ENCODE measurements at regions not wholly inside any gene's neighbourhood (a gene's known extent, or its start where the extent isn't known, plus 50 kb on each side); places are given as distances from the start of the nearest gene placed in this dataset.
A peak's percentile ranks its signal among the peaks of the same experiment; 100 is the strongest.
"Not testable (repeated sequence)": the region's sequence is repeated elsewhere in the genome, so short reads cannot be mapped to it uniquely, and the experiment has no call there.

DNA sequence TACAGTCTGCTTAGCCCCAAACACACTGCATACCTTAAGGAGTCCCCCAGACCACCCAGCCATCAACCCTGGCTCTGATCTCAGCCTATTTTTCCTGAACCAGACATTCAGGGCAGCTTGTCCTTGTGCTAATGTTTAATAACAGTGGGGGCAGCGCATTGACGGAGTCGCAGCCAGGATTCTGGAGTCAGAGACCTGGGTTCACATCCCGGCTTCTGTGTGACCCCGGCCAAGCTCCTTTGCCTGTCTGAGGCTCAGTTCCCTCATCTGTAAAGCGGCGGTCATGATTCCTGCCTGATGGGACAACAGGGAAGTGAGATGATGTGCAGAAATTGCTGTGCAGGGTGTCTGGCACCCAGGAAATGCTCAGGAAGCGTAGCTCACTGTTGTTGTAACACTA lies 63.1 kb downstream of the MATN1 start:
- no peaks in the 10 kb centered on the region for H3K36me3 Mint-ChIP-seq
- H3K9me3 Mint-ChIP-seq = no peaks in the 10 kb centered on the region
- no peak overlapping the region for H3K4me3 Mint-ChIP-seq
- no peaks in the 10 kb centered on the region for H3K4me1 Mint-ChIP-seq
- peaks cover 17 to 24% of the 10 kb centered on the region in 2 donors for H3K27me3 Mint-ChIP-seq
- DNase-seq (no peak), ATAC-seq (replicated peaks) (no peak)
- no peak overlapping the region for H3K27ac Mint-ChIP-seq

- Mint-ChIP-seq H3K9me3 (no peaks in the 10 kb centered on the region), H3K36me3 (no peaks in the 10 kb centered on the region), H3K4me3 (no peak overlapping the region), H3K27ac (no peak overlapping the region), H3K27me3 (peaks cover 17 to 24% of the 10 kb centered on the region in 2 donors), H3K4me1 (no peaks in the 10 kb centered on the region)
- DNase-seq (no peak), ATAC-seq (replicated peaks) (no peak)
Observed at GRCh38 chr1:30659702-30660101, 63.7 kb downstream of the MATN1 start.

GRCh38 chr1:30658375-30658774 lies 65.0 kb downstream of the MATN1 start:
- not testable (repeated sequence) for H3K9me3 Mint-ChIP-seq; H3K4me3 Mint-ChIP-seq; H3K4me1 Mint-ChIP-seq; ATAC-seq (replicated peaks); H3K36me3 Mint-ChIP-seq; H3K27ac Mint-ChIP-seq; DNase-seq
- H3K27me3 Mint-ChIP-seq = peaks cover 17 to 24% of the 10 kb centered on the region in 2 donors

DNA sequence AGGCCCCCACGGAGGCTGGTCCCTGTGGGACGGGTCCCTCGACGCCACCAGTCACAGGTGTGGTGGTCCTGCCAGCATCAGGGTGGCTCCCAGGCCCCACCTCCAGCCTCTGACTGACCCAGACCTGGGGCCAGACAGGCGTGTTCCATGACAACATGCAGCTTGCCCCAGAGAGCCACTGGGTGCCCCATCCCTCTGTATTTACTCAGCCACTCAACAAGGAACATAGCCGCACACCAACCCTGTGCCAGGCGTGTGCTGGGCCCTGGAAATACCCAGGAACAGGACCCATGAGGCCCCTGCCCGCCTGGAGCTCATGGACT lies 65.4 kb downstream of the MATN1 start:
- no peak overlapping the region for H3K4me3 Mint-ChIP-seq
- DNase-seq = no peak
- H3K27ac Mint-ChIP-seq = no peak overlapping the region
- H3K36me3 Mint-ChIP-seq = no peaks in the 10 kb centered on the region
- H3K9me3 Mint-ChIP-seq = no peaks in the 10 kb centered on the region
- ATAC-seq (replicated peaks) = no peak
- H3K27me3 Mint-ChIP-seq = peaks cover 15 to 24% of the 10 kb centered on the region in 2 donors
- H3K4me1 Mint-ChIP-seq = no peaks in the 10 kb centered on the region

- Mint-ChIP-seq H3K36me3 (no peaks in the 10 kb centered on the region), H3K27ac (no peak overlapping the region), H3K4me1 (no peaks in the 10 kb centered on the region), H3K4me3 (no peak overlapping the region), H3K27me3 (peaks cover 14 to 28% of the 10 kb centered on the region in 2 donors), H3K9me3 (no peaks in the 10 kb centered on the region)
- DNase-seq (no peak), ATAC-seq (replicated peaks) (no peak)
Observed at GRCh38 chr1:30657131-30658013, 66.0 kb downstream of the MATN1 start.

- Mint-ChIP-seq H3K4me3 (no peak overlapping the region), H3K27ac (no peak overlapping the region), H3K27me3 (peaks cover 21 to 35% of the 10 kb centered on the region in 2 donors), H3K9me3 (no peaks in the 10 kb centered on the region), H3K4me1 (no peaks in the 10 kb centered on the region), H3K36me3 (peaks cover 0 to 1% of the 10 kb centered on the region in 2 donors)
- ATAC-seq (replicated peaks) = no peak
- no peak for DNase-seq
Observed at GRCh38 chr1:30656171-30656940, 67.0 kb downstream of the MATN1 start.

GRCh38 chr1:30655672-30656071 lies 67.7 kb downstream of the MATN1 start:
- peaks cover 22 to 37% of the 10 kb centered on the region in 2 donors for H3K27me3 Mint-ChIP-seq
- H3K9me3 Mint-ChIP-seq = no peaks in the 10 kb centered on the region
- no peak for ATAC-seq (replicated peaks)
- H3K27ac Mint-ChIP-seq = no peak overlapping the region
- H3K36me3 Mint-ChIP-seq = peaks cover 0 to 1% of the 10 kb centered on the region in 2 donors
- H3K4me3 Mint-ChIP-seq = no peak overlapping the region
- no peaks in the 10 kb centered on the region for H3K4me1 Mint-ChIP-seq
- no peak for DNase-seq

DNA sequence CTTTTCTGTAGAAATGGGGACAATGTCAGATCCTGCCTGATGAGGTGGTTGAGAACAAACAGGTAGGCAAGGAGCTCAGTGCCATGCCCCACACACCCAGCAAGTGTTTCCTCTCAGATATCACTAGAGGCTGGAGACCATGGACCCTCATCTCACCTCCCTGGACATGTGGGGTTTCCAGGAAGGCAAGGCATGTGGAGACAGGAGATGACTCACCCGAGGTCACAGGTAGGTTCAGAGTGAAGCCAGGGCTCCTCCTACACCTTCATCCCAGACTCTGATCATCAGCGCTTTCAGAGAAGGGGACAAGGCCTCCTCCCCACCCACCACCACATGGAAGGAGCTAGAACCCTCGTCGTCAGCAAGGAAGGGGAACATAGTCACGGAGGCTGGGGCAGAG lies 69.2 kb downstream of the MATN1 start:
- Mint-ChIP-seq H3K9me3 (no peaks in the 10 kb centered on the region), H3K27ac (peak overlapping the region; percentile 31), H3K27me3 (peaks cover 30 to 50% of the 10 kb centered on the region in 2 donors), H3K4me3 (no peak overlapping the region), H3K4me1 (peaks cover 8 to 10% of the 10 kb centered on the region in 2 donors), H3K36me3 (peaks cover 0 to 1% of the 10 kb centered on the region in 2 donors)
- DNase-seq (no peak), ATAC-seq (replicated peaks) (no peak)

DNA sequence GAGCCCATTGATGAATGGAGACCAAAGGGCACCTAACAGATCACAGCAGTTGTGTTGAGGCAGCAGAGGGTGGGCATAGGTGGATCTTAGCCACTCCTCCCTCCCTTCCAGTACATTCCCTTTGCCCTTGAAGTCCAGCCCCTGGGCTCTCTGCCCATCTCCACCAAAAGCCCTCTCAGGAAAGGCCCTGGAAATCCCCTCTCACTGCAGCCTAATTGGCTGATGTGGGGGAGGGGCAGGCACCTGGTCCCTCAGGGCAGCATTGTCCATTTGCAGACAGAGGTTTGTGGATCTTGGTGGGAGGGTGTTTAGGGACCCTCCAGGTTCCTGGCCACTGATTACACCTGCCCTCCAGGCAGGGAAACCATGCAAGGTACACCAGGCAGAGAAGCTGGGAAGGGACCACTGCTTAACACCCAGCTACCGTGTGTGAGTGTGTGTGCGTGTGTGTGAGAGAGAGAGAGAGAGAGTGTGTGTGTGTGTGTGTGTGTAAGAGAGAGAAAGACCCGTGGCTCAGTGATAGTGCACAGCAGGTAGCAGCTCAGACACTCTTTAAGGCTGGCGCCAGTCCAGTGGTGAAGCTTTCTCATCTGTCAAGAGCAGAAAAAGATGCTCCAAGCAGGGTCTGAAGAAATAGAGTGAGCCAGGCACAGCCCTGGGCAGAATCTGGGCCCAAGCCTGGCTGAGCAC lies 71.1 kb downstream of the MATN1 start:
- H3K36me3 Mint-ChIP-seq = peaks cover 0 to 1% of the 10 kb centered on the region in 2 donors
- no peak for ATAC-seq (replicated peaks)
- peaks cover 34 to 48% of the 10 kb centered on the region in 2 donors for H3K27me3 Mint-ChIP-seq
- no peaks in the 10 kb centered on the region for H3K9me3 Mint-ChIP-seq
- H3K4me3 Mint-ChIP-seq = no peak overlapping the region
- peaks cover 8 to 10% of the 10 kb centered on the region in 2 donors for H3K4me1 Mint-ChIP-seq
- DNase-seq = no peak
- H3K27ac Mint-ChIP-seq = no peak overlapping the region

DNA sequence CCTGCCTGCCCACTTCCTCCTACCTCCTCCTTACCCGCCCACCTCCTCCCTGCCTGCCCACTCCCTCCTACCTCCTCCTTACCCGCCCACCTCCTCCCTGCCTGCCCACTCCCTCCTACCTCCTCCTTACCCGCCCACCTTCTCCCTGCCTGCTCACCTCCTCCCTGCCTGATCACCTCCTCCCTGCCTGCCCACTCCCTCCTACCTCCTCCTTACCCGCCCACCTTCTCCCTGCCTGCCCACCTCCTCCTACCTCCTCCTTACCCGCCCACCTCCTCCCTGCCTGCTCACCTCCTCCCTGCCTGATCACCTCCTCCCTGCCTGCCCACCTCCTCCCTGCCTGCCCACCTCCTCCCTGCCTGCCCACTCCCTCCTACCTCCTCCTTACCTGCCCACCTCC lies 72.0 kb downstream of the MATN1 start:
- H3K36me3 Mint-ChIP-seq; DNase-seq; H3K27ac Mint-ChIP-seq; ATAC-seq (replicated peaks); H3K4me3 Mint-ChIP-seq; H3K9me3 Mint-ChIP-seq: not testable (repeated sequence)
- H3K4me1 Mint-ChIP-seq = peaks cover 8 to 10% of the 10 kb centered on the region in 2 donors
- peaks cover 37 to 44% of the 10 kb centered on the region in 2 donors for H3K27me3 Mint-ChIP-seq

GRCh38 chr1:30650968-30651320 lies 72.4 kb downstream of the MATN1 start:
- Mint-ChIP-seq H3K4me3 (no peak overlapping the region), H3K4me1 (peaks cover 8 to 10% of the 10 kb centered on the region in 2 donors), H3K9me3 (no peaks in the 10 kb centered on the region), H3K36me3 (peaks cover 0 to 1% of the 10 kb centered on the region in 2 donors), H3K27ac (no peak overlapping the region), H3K27me3 (peaks cover 41 to 48% of the 10 kb centered on the region in 2 donors)
- DNase-seq (no peak), ATAC-seq (replicated peaks) (no peak)

GRCh38 chr1:30650038-30650967 lies 73.1 kb downstream of the MATN1 start:
- Mint-ChIP-seq H3K9me3 (no peaks in the 10 kb centered on the region), H3K27ac (no peak overlapping the region), H3K36me3 (peaks cover 0 to 1% of the 10 kb centered on the region in 2 donors), H3K4me3 (no peak overlapping the region), H3K27me3 (peaks cover 47 to 55% of the 10 kb centered on the region in 2 donors), H3K4me1 (peaks cover 8 to 10% of the 10 kb centered on the region in 2 donors)
- no peak for ATAC-seq (replicated peaks)
- DNase-seq = no peak

GRCh38 chr1:30649321-30649991 lies 73.9 kb downstream of the MATN1 start:
- no peak for ATAC-seq (replicated peaks)
- no peak overlapping the region for H3K27ac Mint-ChIP-seq
- peaks cover 0 to 1% of the 10 kb centered on the region in 2 donors for H3K36me3 Mint-ChIP-seq
- H3K4me3 Mint-ChIP-seq = no peak overlapping the region
- no peak for DNase-seq
- peaks cover 8 to 10% of the 10 kb centered on the region in 2 donors for H3K4me1 Mint-ChIP-seq
- H3K27me3 Mint-ChIP-seq = peaks cover 50 to 57% of the 10 kb centered on the region in 2 donors
- H3K9me3 Mint-ChIP-seq = no peaks in the 10 kb centered on the region
